ENCODE measurements at regions not wholly inside any gene's neighbourhood (a gene's known extent, or its start where the extent isn't known, plus 50 kb on each side); places are given as distances from the start of the nearest gene placed in this dataset.
A peak's percentile ranks its signal among the peaks of the same experiment; 100 is the strongest.
"Not testable (repeated sequence)": the region's sequence is repeated elsewhere in the genome, so short reads cannot be mapped to it uniquely, and the experiment has no call there.

GRCh38 chr6:169142538-169142844 lies 111.2 kb downstream of the THBS2 start:
- DNase-seq, result no peak

- DNase-seq, result no peak
Measured at GRCh38 chr6:169141671-169142537, 111.7 kb downstream of the THBS2 start.

GRCh38 chr6:169140986-169141495 lies 112.6 kb downstream of the THBS2 start:
- no peak for DNase-seq

- no peak for DNase-seq
Measured at GRCh38 chr6:169139179-169139971, 114.3 kb downstream of the THBS2 start.

GRCh38 chr6:169132352-169132940 lies 121.2 kb downstream of the THBS2 start:
- no peak for DNase-seq

GRCh38 chr6:169131390-169131789 lies 122.3 kb downstream of the THBS2 start:
- DNase-seq, result no peak

GRCh38 chr6:169130113-169130512 lies 123.5 kb downstream of the THBS2 start:
- no peak for DNase-seq

GRCh38 chr6:169121013-169121412 lies 132.6 kb downstream of the THBS2 start:
- DNase-seq, result no peak

- no peak for DNase-seq
Measured at GRCh38 chr6:169119669-169120068, 134.0 kb downstream of the THBS2 start.

GRCh38 chr6:169118346-169118830 lies 135.3 kb downstream of the THBS2 start:
- no peak for DNase-seq

- no peak for DNase-seq
Measured at GRCh38 chr6:169117663-169118062, 136.0 kb downstream of the THBS2 start.

GRCh38 chr6:169115632-169116031 lies 138.0 kb downstream of the THBS2 start:
- DNase-seq, result no peak

GRCh38 chr6:169114632-169115031 lies 139.0 kb downstream of the THBS2 start:
- not testable (repeated sequence) for DNase-seq

- DNase-seq, result peak; percentile 6
Measured at GRCh38 chr6:169112483-169113320, 140.9 kb downstream of the THBS2 start.

GRCh38 chr6:169111203-169111602 lies 142.4 kb downstream of the THBS2 start:
- DNase-seq, result no peak

- DNase-seq, result no peak
Measured at GRCh38 chr6:169109411-169110220, 144.0 kb downstream of the THBS2 start.

GRCh38 chr6:169108753-169109152 lies 144.9 kb downstream of the THBS2 start:
- no peak for DNase-seq

GRCh38 chr6:169106176-169106575 lies 147.5 kb downstream of the THBS2 start:
- no peak for DNase-seq

- no peak for DNase-seq
Measured at GRCh38 chr6:169101981-169102380, 151.7 kb downstream of the THBS2 start.

- DNase-seq, result no peak
Measured at GRCh38 chr6:169101036-169101805, 152.4 kb downstream of the THBS2 start.

Measured in activated CD4-positive, alpha-beta T cell treated with anti-CD3 and anti-CD28 coated beads, Interleukin-2, amount 50 U/mL, for 16 hours (primary cell).